ENCODE measurements at regions not wholly inside any gene's neighbourhood (a gene's known extent, or its start where the extent isn't known, plus 50 kb on each side); places are given as distances from the start of the nearest gene placed in this dataset.

GRCh38 chr2:54403512-54404238 lies 52.5 kb upstream of the SPTBN1 start:
- peaks cover 3% of the 10 kb centered on the region for H3K4me1 ChIP-seq (ENCODE audit: insufficient read depth)
- no peak overlapping the region for H3K4me3 ChIP-seq
- no peaks in the 10 kb centered on the region for H3K36me3 ChIP-seq
- H3K9me3 ChIP-seq, result no peaks in the 10 kb centered on the region
- no peaks in the 10 kb centered on the region for H3K27me3 ChIP-seq
- intact Hi-C loops (cut with DNase I), result no loop called here
- TF ChIP-seq EP300 (IDR thresholded peaks at IDR 0.05), result no peak
- no peak for TF ChIP-seq CTCF (IDR thresholded peaks at IDR 0.05)
- TF ChIP-seq POLR2A (IDR thresholded peaks at IDR 0.05), result no peak
- 76 to 94% (median 88%) methylated on average over 5 of the region's 5 CpGs for WGBS, 3 donors
- no peak for DNase-seq
- H3K27ac ChIP-seq, result peak overlapping the region in 1 of 2 donors; percentile 45

GRCh38 chr2:54404270-54404669 lies 51.9 kb upstream of the SPTBN1 start:
- H3K4me3 ChIP-seq, result no peak overlapping the region
- TF ChIP-seq CTCF (IDR thresholded peaks at IDR 0.05), result no peak
- TF ChIP-seq EP300 (IDR thresholded peaks at IDR 0.05), result no peak
- no peak for TF ChIP-seq POLR2A (IDR thresholded peaks at IDR 0.05)
- WGBS, 3 donors, result 64 to 78% (median 70%) methylated on average over 4 of the region's 4 CpGs
- H3K4me1 ChIP-seq (ENCODE audit: insufficient read depth), result peaks cover 3% of the 10 kb centered on the region
- no peaks in the 10 kb centered on the region for H3K36me3 ChIP-seq
- H3K27me3 ChIP-seq, result no peaks in the 10 kb centered on the region
- intact Hi-C loops (cut with DNase I), result no loop called here
- no peak overlapping the region for H3K27ac ChIP-seq
- no peaks in the 10 kb centered on the region for H3K9me3 ChIP-seq
- no peak for DNase-seq

- no peak overlapping the region for H3K4me3 ChIP-seq
- no peak overlapping the region for H3K27ac ChIP-seq
- peaks cover 3% of the 10 kb centered on the region for H3K4me1 ChIP-seq (ENCODE audit: insufficient read depth)
- intact Hi-C loops (cut with DNase I), result no loop called here
- no peaks in the 10 kb centered on the region for H3K36me3 ChIP-seq
- H3K9me3 ChIP-seq, result no peaks in the 10 kb centered on the region
- TF ChIP-seq EP300 (IDR thresholded peaks at IDR 0.05), result no peak
- no peak for TF ChIP-seq CTCF (IDR thresholded peaks at IDR 0.05)
- TF ChIP-seq POLR2A (IDR thresholded peaks at IDR 0.05), result no peak
- WGBS, 3 donors, result 77 to 86% (median 84%) methylated on average over 4 of the region's 4 CpGs
- DNase-seq, result no peak
- H3K27me3 ChIP-seq, result no peaks in the 10 kb centered on the region
Observed at GRCh38 chr2:54406031-54406430, 50.1 kb upstream of the SPTBN1 start.

Measured in ovary (tissue), 7 donors.